ENCODE measurements at regions not wholly inside any gene's neighbourhood (a gene's known extent, or its start where the extent isn't known, plus 50 kb on each side); places are given as distances from the start of the nearest gene placed in this dataset.

- 73% methylated on average over 15 of the region's 18 CpGs for WGBS
- peak overlapping the region in 1 of 4 donors; percentile 2 for H3K27ac ChIP-seq (replicated peaks in 1 of 4)
- intact Hi-C loops (cut with DNase I): no loop called here
These were observed 128.6 kb downstream of the OAT start for GRCh38 chr10:124289851-124290795.

DNA sequence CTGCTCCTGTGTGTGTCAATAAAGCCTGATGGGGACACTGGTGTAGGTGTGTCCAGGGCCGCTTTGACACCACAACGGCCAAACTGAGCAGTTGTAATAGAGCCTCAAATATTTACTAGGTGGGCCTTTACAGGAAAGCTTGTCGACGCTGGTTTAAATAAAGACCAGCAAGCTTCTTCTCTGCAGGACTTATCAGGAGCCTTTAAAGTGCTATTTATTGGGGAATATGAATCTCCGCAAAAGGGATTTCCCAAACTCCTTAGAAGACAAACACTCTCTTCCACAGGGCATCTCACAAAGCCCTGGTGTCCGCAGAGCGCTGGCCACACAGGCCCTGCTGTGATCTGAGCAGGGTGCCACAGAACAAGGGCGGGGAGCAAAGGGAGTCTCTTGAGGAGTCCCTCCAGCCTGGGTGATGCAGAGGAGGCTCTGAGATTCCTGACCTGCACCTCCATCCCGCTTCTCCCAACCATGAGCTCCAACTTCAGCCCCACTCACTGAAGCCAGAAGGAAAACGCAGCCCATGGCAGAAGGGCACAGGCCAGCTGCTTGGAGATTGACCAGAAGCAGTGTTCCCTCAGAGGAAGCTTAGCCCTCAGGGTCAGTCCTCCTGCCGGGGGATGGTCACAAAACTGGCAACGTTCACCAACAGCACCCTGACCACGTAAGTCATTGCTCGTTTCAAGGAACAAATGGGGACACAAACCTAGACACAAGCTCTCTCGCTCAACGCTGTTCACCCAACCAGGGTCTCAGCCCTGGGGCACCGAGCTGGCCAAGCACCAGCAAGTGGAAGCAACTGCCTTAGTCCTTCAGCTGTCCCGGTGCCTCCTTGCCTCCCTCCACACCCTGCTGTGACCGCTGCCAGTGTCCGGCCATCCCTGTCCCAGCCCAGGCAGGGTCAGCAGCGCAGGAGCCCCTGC lies 129.5 kb downstream of the OAT start:
- intact Hi-C loops (cut with DNase I): no loop called here

More at GRCh38 chr10:124289851-124290795, 128.6 kb downstream of the OAT start:
- Histone ChIP-seq H3K4me3 (no peak overlapping the region), H3K36me3 (no peaks in the 10 kb centered on the region), H3K4me1 (peaks cover 0 to 11% (median 4%) of the 10 kb centered on the region in 4 donors), H3K27me3 (no peaks in the 10 kb centered on the region), H3K9me3 (no peaks in the 10 kb centered on the region)
- no peak for TF ChIP-seq CTCF (IDR thresholded peaks at IDR 0.05)
- TF ChIP-seq EP300 (IDR thresholded peaks at IDR 0.05): no peak
- no peak for TF ChIP-seq POLR2AphosphoS5 (IDR thresholded peaks at IDR 0.05)
- TF ChIP-seq POLR2A (IDR thresholded peaks at IDR 0.05; ENCODE audit: low read depth): no peak
- no peak for DNase-seq (ENCODE audit: extremely low spot score)

DNA sequence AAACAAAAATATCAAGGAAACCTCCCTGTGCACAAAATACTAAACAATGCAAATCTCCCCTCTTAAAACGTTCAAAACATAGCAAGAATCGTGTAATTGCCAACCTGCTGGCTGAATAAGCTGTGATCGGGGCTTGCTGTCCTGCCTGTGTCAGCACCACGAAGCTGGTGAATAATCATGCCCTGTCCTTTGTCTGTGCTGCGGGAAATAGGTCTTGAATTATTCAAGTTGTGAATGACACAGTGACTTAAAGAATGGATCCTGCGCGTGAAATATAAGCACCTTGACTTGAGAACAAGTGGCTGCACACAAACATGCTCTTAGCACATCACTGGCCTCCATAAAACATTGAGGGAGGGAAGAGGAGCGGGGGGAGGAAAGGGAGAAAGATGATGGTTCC lies 130.2 kb downstream of the OAT start:
- WGBS: 91% methylated on average over 8 of the region's 8 CpGs
- Histone ChIP-seq H3K9me3 (no peaks in the 10 kb centered on the region), H3K27ac (replicated peaks in 1 of 4) (no peak overlapping the region), H3K27me3 (no peaks in the 10 kb centered on the region), H3K36me3 (no peaks in the 10 kb centered on the region), H3K4me1 (peaks cover 0 to 11% (median 4%) of the 10 kb centered on the region in 4 donors), H3K4me3 (no peak overlapping the region)
- intact Hi-C loops (cut with DNase I): no loop called here
- no peak for TF ChIP-seq CTCF (IDR thresholded peaks at IDR 0.05)
- no peak for TF ChIP-seq POLR2A (IDR thresholded peaks at IDR 0.05; ENCODE audit: low read depth)
- TF ChIP-seq EP300 (IDR thresholded peaks at IDR 0.05): no peak
- TF ChIP-seq POLR2AphosphoS5 (IDR thresholded peaks at IDR 0.05): no peak
- no peak for DNase-seq (ENCODE audit: extremely low spot score)

More for the DNA sequence above, 129.5 kb downstream of the OAT start:
- Histone ChIP-seq H3K4me3 (no peak overlapping the region), H3K4me1 (peaks cover 0 to 11% (median 4%) of the 10 kb centered on the region in 4 donors), H3K27me3 (no peaks in the 10 kb centered on the region), H3K27ac (replicated peaks in 1 of 4) (no peak overlapping the region), H3K9me3 (no peaks in the 10 kb centered on the region), H3K36me3 (no peaks in the 10 kb centered on the region)
- no peak for DNase-seq (ENCODE audit: extremely low spot score)
- no peak for TF ChIP-seq POLR2A (IDR thresholded peaks at IDR 0.05; ENCODE audit: low read depth)
- no peak for TF ChIP-seq POLR2AphosphoS5 (IDR thresholded peaks at IDR 0.05)
- TF ChIP-seq EP300 (IDR thresholded peaks at IDR 0.05): no peak
- TF ChIP-seq CTCF (IDR thresholded peaks at IDR 0.05): no peak
- 89% methylated on average over 18 of the region's 21 CpGs for WGBS

GRCh38 chr10:124287791-124288190 lies 130.9 kb downstream of the OAT start:
- no peak overlapping the region for H3K27ac ChIP-seq (replicated peaks in 1 of 4)
- no peaks in the 10 kb centered on the region for H3K36me3 ChIP-seq
- H3K4me1 ChIP-seq: peaks cover 0 to 11% (median 4%) of the 10 kb centered on the region in 4 donors
- no peaks in the 10 kb centered on the region for H3K27me3 ChIP-seq
- no peaks in the 10 kb centered on the region for H3K9me3 ChIP-seq
- WGBS: 96% methylated on average over 9 of the region's 9 CpGs
- DNase-seq (ENCODE audit: extremely low spot score): no peak
- TF ChIP-seq CTCF (IDR thresholded peaks at IDR 0.05): no peak
- TF ChIP-seq POLR2AphosphoS5 (IDR thresholded peaks at IDR 0.05): no peak
- TF ChIP-seq EP300 (IDR thresholded peaks at IDR 0.05): no peak
- TF ChIP-seq POLR2A (IDR thresholded peaks at IDR 0.05; ENCODE audit: low read depth): no peak
- no peak overlapping the region for H3K4me3 ChIP-seq
- intact Hi-C loops (cut with DNase I): no loop called here

Measured in esophagus muscularis mucosa (tissue), 4 donors.